Endothelial cell (in vitro differentiated cells): ENCODE measurements at regions not wholly inside any gene's neighbourhood (a gene's known extent, or its start where the extent isn't known, plus 50 kb on each side); places are given as distances from the start of the nearest gene placed in this dataset.

ENCODE experiments used
- DNase-seq: peaks from one replicate; pipeline ENCODE4 v3.0.0; 2021; ENCODE audit warnings: low spot score
- H3K27ac Mint-ChIP-seq: one replicate; pipeline ENCODE4 v1.8.0; 2021; ENCODE audit warnings: mixed read lengths, inconsistent platforms; ENCODE audit not compliant: unreplicated experiment
- H3K27me3 Mint-ChIP-seq: one replicate; pipeline ENCODE4 v1.8.0; 2021; ENCODE audit warnings: mild to moderate bottlenecking, moderate library complexity, mixed read lengths, inconsistent platforms; ENCODE audit not compliant: unreplicated experiment
- H3K36me3 Mint-ChIP-seq: one replicate; pipeline ENCODE4 v1.8.0; 2021; ENCODE audit warnings: mild to moderate bottlenecking, low read depth, mixed read lengths, inconsistent platforms; ENCODE audit not compliant: unreplicated experiment
- H3K4me1 Mint-ChIP-seq: one replicate; pipeline ENCODE4 v1.8.0; 2021; ENCODE audit warnings: mild to moderate bottlenecking, mixed read lengths, inconsistent platforms; ENCODE audit not compliant: unreplicated experiment
- H3K4me3 Mint-ChIP-seq: one replicate; pipeline ENCODE4 v1.8.0; 2021; ENCODE audit warnings: mild to moderate bottlenecking, mixed read lengths, inconsistent platforms; ENCODE audit not compliant: unreplicated experiment
- H3K9me3 Mint-ChIP-seq: one replicate; pipeline ENCODE4 v1.8.0; 2021; ENCODE audit warnings: mixed read lengths, inconsistent platforms; ENCODE audit not compliant: unreplicated experiment
- CTCF ChIP-seq: fragments of 200-600 bp; sonication (generic); IDR thresholded peaks from one replicate; pipeline ENCODE4 v1.5.0; 2021; ENCODE audit warnings: antibody characterized with exemption; ENCODE audit not compliant: unreplicated experiment

- Mint-ChIP-seq H3K27me3 (no peaks in the 10 kb centered on the region), H3K4me1 (no peaks in the 10 kb centered on the region), H3K4me3 (no peak overlapping the region), H3K27ac (no peak overlapping the region), H3K9me3 (no peaks in the 10 kb centered on the region), H3K36me3 (no peaks in the 10 kb centered on the region)
- DNase-seq: no peak
- TF ChIP-seq CTCF: no peak
Observed at GRCh38 chr6:85107701-85108100, 342.2 kb upstream of the NT5E start.

GRCh38 chr6:85096976-85097375, 332.6 kb upstream of the TBX18 start:
- TF ChIP-seq CTCF: no peak
- Mint-ChIP-seq H3K4me1 (no peaks in the 10 kb centered on the region), H3K4me3 (no peak overlapping the region), H3K27me3 (peaks cover 1% of the 10 kb centered on the region), H3K36me3 (no peaks in the 10 kb centered on the region), H3K9me3 (peaks cover 5% of the 10 kb centered on the region), H3K27ac (no peak overlapping the region)
- DNase-seq: no peak

- Mint-ChIP-seq H3K36me3 (no peaks in the 10 kb centered on the region), H3K4me1 (no peaks in the 10 kb centered on the region), H3K27me3 (peaks cover 1% of the 10 kb centered on the region), H3K4me3 (no peak overlapping the region), H3K9me3 (no peaks in the 10 kb centered on the region), H3K27ac (no peak overlapping the region)
- DNase-seq: no peak
- no peak for TF ChIP-seq CTCF
Observed at GRCh38 chr6:85092226-85092625, 327.8 kb upstream of the TBX18 start.

GRCh38 chr6:85089255-85089654, 324.9 kb upstream of the TBX18 start:
- H3K4me1 Mint-ChIP-seq: no peaks in the 10 kb centered on the region
- no peaks in the 10 kb centered on the region for H3K9me3 Mint-ChIP-seq

GRCh38 chr6:85085875-85086274, 321.5 kb upstream of the TBX18 start:
- Mint-ChIP-seq H3K4me1 (no peaks in the 10 kb centered on the region), H3K27me3 (no peaks in the 10 kb centered on the region), H3K4me3 (no peak overlapping the region), H3K27ac (no peak overlapping the region), H3K9me3 (no peaks in the 10 kb centered on the region), H3K36me3 (no peaks in the 10 kb centered on the region)
- TF ChIP-seq CTCF: no peak
- DNase-seq: no peak

More at GRCh38 chr6:85089255-85089654, 324.9 kb upstream of the TBX18 start:
- DNase-seq: no peak
- Mint-ChIP-seq H3K27ac (no peak overlapping the region), H3K36me3 (no peaks in the 10 kb centered on the region), H3K4me3 (no peak overlapping the region), H3K27me3 (peaks cover 1% of the 10 kb centered on the region)
- TF ChIP-seq CTCF: no peak
